Activated CD4-positive, alpha-beta T cell treated with anti-CD3 and anti-CD28 coated beads, Interleukin-2, amount 10 ng/mL, durations not matched to agents 7 days and 5 days (primary cell): ENCODE measurements at regions not wholly inside any gene's neighbourhood (a gene's known extent, or its start where the extent isn't known, plus 50 kb on each side); places are given as distances from the start of the nearest gene placed in this dataset.
"Not testable (repeated sequence)": the region's sequence is repeated elsewhere in the genome, so short reads cannot be mapped to it uniquely, and the experiment has no call there.

Experiments used
- CTCF ChIA-PET: fragments of 350-600 bp; sonication (Branson Sonifier 250); formaldehyde crosslinking; loops from one replicate; lab custom pipeline; 2021; ENCODE audit warnings: antibody characterized with exemption; lab: Charles Lee
- POLR2A ChIA-PET: fragments of 350-600 bp; sonication (Branson Sonifier 250); formaldehyde crosslinking; loops from one replicate; lab custom pipeline; 2021; ENCODE audit warnings: antibody characterized with exemption; lab: Charles Lee
- DNase-seq: peaks from one replicate; pipeline ENCODE4 v3.0.0-alpha.2; 2020
- H3K27ac Mint-ChIP-seq: one replicate; pipeline ENCODE4 v1.8.0; 2021; ENCODE audit warnings: mild to moderate bottlenecking, moderate library complexity, mixed read lengths
- H3K27me3 Mint-ChIP-seq: one replicate; pipeline ENCODE4 v1.8.0; 2021; ENCODE audit warnings: mixed read lengths
- H3K36me3 Mint-ChIP-seq: one replicate; pipeline ENCODE4 v1.8.0; 2021; ENCODE audit warnings: low read depth, mixed read lengths
- H3K4me1 Mint-ChIP-seq: one replicate; pipeline ENCODE4 v1.8.0; 2021; ENCODE audit warnings: mixed read lengths
- H3K4me3 Mint-ChIP-seq: one replicate; pipeline ENCODE4 v1.8.0; 2021; ENCODE audit warnings: mild to moderate bottlenecking, moderate library complexity, mixed read lengths
- H3K9me3 Mint-ChIP-seq: one replicate; pipeline ENCODE4 v1.8.0; 2021; ENCODE audit warnings: mixed read lengths

DNA sequence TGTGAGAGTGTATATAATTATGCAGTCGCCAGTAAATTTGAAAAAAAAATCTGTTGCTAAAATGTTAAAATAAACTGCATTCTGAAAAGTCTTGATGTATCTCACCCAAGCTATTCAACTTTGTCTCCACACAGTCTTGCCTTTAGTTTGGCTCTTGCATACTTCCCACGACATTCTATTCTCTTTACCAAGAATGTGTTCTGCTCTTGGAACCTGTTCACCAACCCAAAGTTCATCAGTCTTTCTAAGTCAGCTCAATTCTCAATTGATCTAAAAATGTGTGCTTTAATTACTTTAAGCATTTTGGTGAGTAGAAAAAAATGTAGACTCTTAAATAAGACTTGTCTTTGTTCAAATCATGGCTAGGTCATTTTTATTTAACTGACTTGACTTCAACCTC is 657.7 kb upstream of the TBL1XR1 start:
- no peaks in the 10 kb centered on the region for H3K27me3 Mint-ChIP-seq
- H3K27ac Mint-ChIP-seq: no peak overlapping the region
- no peaks in the 10 kb centered on the region for H3K36me3 Mint-ChIP-seq
- H3K9me3 Mint-ChIP-seq: peaks cover 3% of the 10 kb centered on the region
- no peak for DNase-seq
- POLR2A ChIA-PET: no interaction called here
- no peak overlapping the region for H3K4me3 Mint-ChIP-seq
- CTCF ChIA-PET: no interaction called here
- H3K4me1 Mint-ChIP-seq: no peaks in the 10 kb centered on the region

DNA sequence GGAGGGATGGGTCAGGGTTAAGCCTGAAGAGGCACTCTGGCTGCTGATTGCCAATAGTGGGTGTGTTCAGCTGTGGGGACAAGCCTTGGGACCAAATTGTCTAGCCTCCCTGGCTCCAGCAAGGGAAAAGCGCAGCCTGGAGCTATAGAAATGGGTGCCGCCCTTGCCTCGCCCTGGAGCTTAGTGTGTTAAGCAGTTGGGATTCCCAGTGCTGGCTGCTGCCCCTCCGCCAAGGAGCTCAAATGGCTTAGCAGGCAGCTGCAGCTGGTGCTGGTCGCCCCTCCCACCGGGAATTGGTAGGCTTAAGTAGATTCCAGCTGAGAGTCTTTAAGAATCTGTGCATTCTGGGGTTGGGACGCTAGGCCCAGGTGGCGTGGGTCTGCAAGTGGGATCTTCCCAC is 662.9 kb upstream of the TBL1XR1 start:
- CTCF ChIA-PET: no interaction called here
- POLR2A ChIA-PET: no interaction called here
- Mint-ChIP-seq H3K27me3 (no peaks in the 10 kb centered on the region), H3K27ac (no peak overlapping the region), H3K4me3 (no peak overlapping the region), H3K9me3 (peaks cover 12% of the 10 kb centered on the region), H3K36me3 (no peaks in the 10 kb centered on the region), H3K4me1 (no peaks in the 10 kb centered on the region)
- no peak for DNase-seq

DNA sequence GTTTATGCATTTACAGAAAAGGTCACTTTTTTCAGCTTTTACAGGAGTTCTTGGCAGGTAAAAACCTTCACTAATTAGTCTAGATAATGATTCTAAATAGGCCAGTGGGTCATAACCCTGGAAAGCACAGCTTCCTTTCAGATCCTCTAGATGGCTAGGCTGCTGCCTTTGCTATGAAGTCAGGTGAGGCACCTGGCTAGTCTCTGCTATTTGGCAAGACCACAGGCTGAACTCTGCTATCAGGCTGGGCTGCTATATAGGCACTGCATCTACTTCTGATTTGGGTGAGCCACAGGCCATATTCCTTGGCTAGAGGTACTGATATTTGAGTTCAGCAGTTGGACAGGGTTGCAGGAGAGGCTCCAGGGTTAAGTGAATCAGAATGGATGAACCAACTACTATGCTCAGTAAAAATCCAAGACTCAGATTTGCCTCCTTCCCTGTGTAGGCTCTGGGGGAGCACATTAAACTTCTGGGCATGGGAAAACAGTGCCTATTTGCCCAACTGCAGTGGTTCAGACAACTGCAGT is 665.7 kb upstream of the TBL1XR1 start:
- Mint-ChIP-seq H3K27me3 (no peaks in the 10 kb centered on the region), H3K4me3 (no peak overlapping the region), H3K9me3 (peaks cover 21% of the 10 kb centered on the region), H3K36me3 (no peaks in the 10 kb centered on the region), H3K4me1 (no peaks in the 10 kb centered on the region), H3K27ac (no peak overlapping the region)
- DNase-seq: no peak
- POLR2A ChIA-PET: no interaction called here
- CTCF ChIA-PET: interaction anchor here (0.6 kb wide), 2 partner anchors 131 to 699 kb away, joined by 3 to 5 read pairs; no protein-coding TSS in a partner anchor

GRCh38 chr3:177871267-177871666 is 665.0 kb upstream of the KCNMB2 start:
- H3K4me3 Mint-ChIP-seq, CTCF ChIA-PET, H3K4me1 Mint-ChIP-seq, H3K36me3 Mint-ChIP-seq, H3K27me3 Mint-ChIP-seq, DNase-seq, H3K27ac Mint-ChIP-seq, POLR2A ChIA-PET: not testable (repeated sequence)
- peaks cover 17% of the 10 kb centered on the region for H3K9me3 Mint-ChIP-seq

DNA sequence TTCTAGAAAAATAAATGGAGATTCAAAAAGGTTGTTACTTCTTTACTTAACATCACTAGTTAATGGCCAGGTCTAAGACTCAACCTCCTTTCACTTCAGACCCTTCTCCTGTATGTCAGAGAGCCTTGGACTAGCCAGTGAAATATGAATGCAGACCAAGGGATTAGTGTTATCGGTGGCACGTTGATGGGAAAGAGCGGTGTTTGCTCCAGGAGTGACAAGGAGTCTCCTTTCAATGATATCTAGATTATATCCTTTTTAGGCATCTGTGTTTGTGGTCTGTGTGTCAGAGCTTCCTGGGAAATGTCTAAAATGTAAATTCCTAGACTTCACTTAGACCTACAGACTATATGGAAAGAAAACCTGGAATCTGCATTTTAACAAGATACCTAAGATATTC is 658.0 kb upstream of the KCNMB2 start:
- H3K36me3 Mint-ChIP-seq: no peaks in the 10 kb centered on the region
- peaks cover 2% of the 10 kb centered on the region for H3K9me3 Mint-ChIP-seq
- H3K4me1 Mint-ChIP-seq: peaks cover 9% of the 10 kb centered on the region
- H3K27ac Mint-ChIP-seq: no peak overlapping the region
- no peak for DNase-seq
- POLR2A ChIA-PET: no interaction called here
- CTCF ChIA-PET: interaction anchor here (0.6 to 0.7 kb wide), 2 partner anchors 151 to 349 kb away, joined by 3 to 4 read pairs; no protein-coding TSS in a partner anchor
- no peaks in the 10 kb centered on the region for H3K27me3 Mint-ChIP-seq
- no peak overlapping the region for H3K4me3 Mint-ChIP-seq

DNA sequence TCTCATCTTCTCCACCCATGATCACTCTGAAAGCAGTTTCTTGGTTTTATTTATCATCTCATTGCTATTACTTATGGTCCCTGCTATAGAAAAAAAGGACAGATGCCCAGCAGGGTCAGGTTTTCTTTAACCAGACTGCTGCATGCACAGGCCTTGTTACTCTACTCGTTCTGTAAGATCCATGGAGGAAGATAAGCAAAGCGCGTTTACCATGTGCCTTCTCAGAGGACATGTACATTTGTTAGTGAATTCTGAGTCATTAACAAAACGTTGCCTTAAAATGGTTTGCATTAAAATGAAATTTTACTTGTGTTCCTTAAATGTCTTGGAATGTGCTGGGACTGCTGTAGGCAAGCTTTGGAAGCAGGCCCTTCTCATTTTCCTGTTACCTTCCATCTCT is 657.3 kb upstream of the KCNMB2 start:
- Mint-ChIP-seq H3K27ac (no peak overlapping the region), H3K4me1 (peaks cover 12% of the 10 kb centered on the region), H3K4me3 (no peak overlapping the region), H3K27me3 (no peaks in the 10 kb centered on the region), H3K9me3 (peaks cover 2% of the 10 kb centered on the region), H3K36me3 (no peaks in the 10 kb centered on the region)
- ChIA-PET POLR2A (no interaction called here), CTCF (interaction anchor here (0.7 kb wide), 1 partner anchor 152 kb away, joined by 3 read pairs; no protein-coding TSS in a partner anchor)
- DNase-seq: no peak

- H3K36me3 Mint-ChIP-seq: no peaks in the 10 kb centered on the region
- CTCF ChIA-PET: no interaction called here
- POLR2A ChIA-PET: no interaction called here
- peaks cover 6% of the 10 kb centered on the region for H3K4me1 Mint-ChIP-seq
- no peaks in the 10 kb centered on the region for H3K27me3 Mint-ChIP-seq
- no peak for DNase-seq
- no peak overlapping the region for H3K27ac Mint-ChIP-seq
- peaks cover 2% of the 10 kb centered on the region for H3K9me3 Mint-ChIP-seq
- no peak overlapping the region for H3K4me3 Mint-ChIP-seq
Measured at GRCh38 chr3:177881351-177881750, 654.9 kb upstream of the KCNMB2 start.

DNA sequence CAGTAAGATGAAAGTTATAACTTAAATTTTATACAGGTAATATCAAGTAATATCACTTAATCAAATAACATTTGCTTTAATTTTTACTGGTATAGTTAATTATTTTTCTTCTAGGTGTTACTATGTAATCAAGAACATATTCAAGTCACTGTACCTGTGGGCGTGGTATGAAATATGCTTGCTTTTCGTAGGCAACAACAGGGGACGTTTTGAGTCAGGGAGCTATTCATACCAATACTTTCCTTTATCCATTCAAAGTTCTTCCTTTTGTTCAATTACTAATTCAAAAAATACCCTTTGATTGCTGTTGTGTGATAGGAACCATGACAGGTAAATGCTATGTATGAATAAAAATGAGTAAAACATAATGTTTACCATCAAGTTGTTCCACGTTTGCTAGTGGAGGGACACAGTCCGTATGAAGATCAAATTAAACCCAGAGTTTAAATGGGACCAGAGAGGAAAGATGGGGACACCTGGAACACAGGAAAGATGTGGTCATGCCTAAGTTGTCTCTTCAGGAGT is 654.0 kb upstream of the KCNMB2 start:
- Mint-ChIP-seq H3K27ac (no peak overlapping the region), H3K9me3 (peaks cover 2% of the 10 kb centered on the region), H3K4me3 (no peak overlapping the region), H3K4me1 (peaks cover 6% of the 10 kb centered on the region), H3K36me3 (no peaks in the 10 kb centered on the region), H3K27me3 (no peaks in the 10 kb centered on the region)
- no peak for DNase-seq
- CTCF ChIA-PET: interaction anchor here (0.6 kb wide), 1 partner anchor 28 kb away, joined by 3 read pairs; no protein-coding TSS in a partner anchor
- POLR2A ChIA-PET: no interaction called here

DNA sequence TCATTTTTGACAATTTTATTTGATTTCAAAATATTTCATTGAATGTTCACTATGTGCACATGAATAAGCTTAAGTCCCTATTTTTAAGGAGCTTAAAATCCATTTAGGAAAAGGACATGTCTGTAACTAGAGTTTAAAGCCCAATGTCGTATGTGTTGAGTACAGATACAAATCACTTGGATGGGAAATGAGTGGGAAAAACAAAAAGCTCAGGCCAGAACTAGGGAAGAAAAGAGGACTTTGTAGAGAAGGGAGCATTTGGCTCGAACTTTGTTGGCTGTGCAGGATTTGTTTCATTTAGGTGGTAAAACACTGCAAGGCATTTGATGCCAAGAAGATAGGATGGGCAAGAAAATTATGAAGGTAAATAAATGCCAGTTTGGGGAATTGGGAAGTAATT is 653.1 kb upstream of the KCNMB2 start:
- Mint-ChIP-seq H3K27me3 (no peaks in the 10 kb centered on the region), H3K27ac (no peak overlapping the region), H3K36me3 (no peaks in the 10 kb centered on the region), H3K9me3 (peaks cover 2% of the 10 kb centered on the region), H3K4me1 (peaks cover 6% of the 10 kb centered on the region), H3K4me3 (no peak overlapping the region)
- ChIA-PET POLR2A (no interaction called here), CTCF (interaction anchor here (1.3 kb wide), 1 partner anchor 16 kb away, joined by 5 read pairs; no protein-coding TSS in a partner anchor)
- DNase-seq: no peak

GRCh38 chr3:177883957-177884356 is 652.3 kb upstream of the KCNMB2 start:
- ChIA-PET CTCF (interaction anchor here (0.6 to 1.3 kb wide), 2 partner anchors 15 to 139 kb away, joined by 4 to 5 read pairs; no protein-coding TSS in a partner anchor), POLR2A (no interaction called here)
- Mint-ChIP-seq H3K9me3 (peaks cover 4% of the 10 kb centered on the region), H3K36me3 (no peaks in the 10 kb centered on the region), H3K27ac (no peak overlapping the region), H3K27me3 (no peaks in the 10 kb centered on the region), H3K4me1 (peaks cover 6% of the 10 kb centered on the region), H3K4me3 (no peak overlapping the region)
- DNase-seq: no peak

- DNase-seq: no peak
- Mint-ChIP-seq H3K4me3 (no peak overlapping the region), H3K27me3 (no peaks in the 10 kb centered on the region), H3K9me3 (peaks cover 6% of the 10 kb centered on the region), H3K4me1 (peaks cover 6% of the 10 kb centered on the region), H3K27ac (no peak overlapping the region), H3K36me3 (no peaks in the 10 kb centered on the region)
- ChIA-PET CTCF (no interaction called here), POLR2A (no interaction called here)
Measured at GRCh38 chr3:177885063-177885462, 651.2 kb upstream of the KCNMB2 start.

- H3K9me3 Mint-ChIP-seq: peaks cover 6% of the 10 kb centered on the region
- no peaks in the 10 kb centered on the region for H3K27me3 Mint-ChIP-seq
- no peak for DNase-seq
- ChIA-PET CTCF (no interaction called here), POLR2A (no interaction called here)
- no peak overlapping the region for H3K27ac Mint-ChIP-seq
- no peaks in the 10 kb centered on the region for H3K36me3 Mint-ChIP-seq
- peaks cover 6% of the 10 kb centered on the region for H3K4me1 Mint-ChIP-seq
- no peak overlapping the region for H3K4me3 Mint-ChIP-seq
Measured at GRCh38 chr3:177886501-177886900, 649.7 kb upstream of the KCNMB2 start.

GRCh38 chr3:177887475-177887874 is 648.8 kb upstream of the KCNMB2 start:
- no peaks in the 10 kb centered on the region for H3K27me3 Mint-ChIP-seq
- POLR2A ChIA-PET: interaction anchor here (0.6 kb wide), 1 partner anchor 226 kb away, joined by 4 read pairs; no protein-coding TSS in a partner anchor

DNA sequence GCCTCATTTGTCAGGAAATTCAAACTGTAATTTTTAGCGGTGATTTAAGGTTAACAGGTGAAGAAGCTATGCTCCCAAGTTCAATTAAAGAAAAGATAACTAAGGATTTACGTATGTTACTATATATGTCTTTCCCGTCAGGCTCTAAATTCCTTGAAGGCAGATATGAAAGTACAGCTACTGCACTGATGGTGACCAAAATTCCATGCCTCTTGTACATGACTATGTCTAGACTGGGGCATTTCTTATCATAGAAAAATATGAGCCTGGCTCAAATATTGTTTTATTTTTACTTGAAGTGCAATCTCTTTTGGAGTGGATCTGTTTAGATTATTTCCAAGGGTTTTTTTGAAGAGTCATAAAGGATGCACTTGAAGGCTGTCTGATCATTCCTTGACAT is 647.1 kb upstream of the KCNMB2 start:
- H3K27me3 Mint-ChIP-seq: no peaks in the 10 kb centered on the region
- ChIA-PET CTCF (no interaction called here), POLR2A (no interaction called here)
- no peak for DNase-seq
- H3K36me3 Mint-ChIP-seq: no peaks in the 10 kb centered on the region
- peaks cover under 1% of the 10 kb centered on the region for H3K4me1 Mint-ChIP-seq
- no peak overlapping the region for H3K4me3 Mint-ChIP-seq
- peaks cover 6% of the 10 kb centered on the region for H3K9me3 Mint-ChIP-seq
- no peak overlapping the region for H3K27ac Mint-ChIP-seq

More at GRCh38 chr3:177887475-177887874, 648.8 kb upstream of the KCNMB2 start:
- CTCF ChIA-PET: no interaction called here
- no peak overlapping the region for H3K4me3 Mint-ChIP-seq
- H3K9me3 Mint-ChIP-seq: peaks cover 6% of the 10 kb centered on the region
- no peaks in the 10 kb centered on the region for H3K36me3 Mint-ChIP-seq
- DNase-seq: no peak
- no peak overlapping the region for H3K27ac Mint-ChIP-seq
- H3K4me1 Mint-ChIP-seq: peaks cover 6% of the 10 kb centered on the region
